Dermis blood vessel endothelial cell (primary cell): ENCODE measurements at regions not wholly inside any gene's neighbourhood (a gene's known extent, or its start where the extent isn't known, plus 50 kb on each side); places are given as distances from the start of the nearest gene placed in this dataset.
A peak's percentile ranks its signal among the peaks of the same experiment; 100 is the strongest.

Source experiments
- DNase-seq: peaks from one replicate; pipeline ENCODE4 v3.0.0; 2010

GRCh38 chr5:60243713-60244112 lies 350.2 kb upstream of the PDE4D start:
- DNase-seq: no peak

- no peak for DNase-seq
Observed at GRCh38 chr5:60232036-60232795, 338.7 kb upstream of the PDE4D start.

GRCh38 chr5:60230456-60230855 lies 336.9 kb upstream of the PDE4D start:
- no peak for DNase-seq

GRCh38 chr5:60229691-60230185 lies 336.2 kb upstream of the PDE4D start:
- DNase-seq: no peak

GRCh38 chr5:60228676-60229075 lies 335.1 kb upstream of the PDE4D start:
- no peak for DNase-seq

- DNase-seq: no peak
Observed at GRCh38 chr5:60226128-60226527, 332.6 kb upstream of the PDE4D start.

GRCh38 chr5:60223342-60223741 lies 329.8 kb upstream of the PDE4D start:
- DNase-seq: peak; percentile 27

GRCh38 chr5:60219921-60220320 lies 326.4 kb upstream of the PDE4D start:
- no peak for DNase-seq

GRCh38 chr5:60210810-60211209 lies 317.3 kb upstream of the PDE4D start:
- no peak for DNase-seq

GRCh38 chr5:60209146-60209840 lies 315.8 kb upstream of the PDE4D start:
- DNase-seq: peak; percentile 32

GRCh38 chr5:60208716-60209115 lies 315.2 kb upstream of the PDE4D start:
- DNase-seq: no peak

- DNase-seq: no peak
Observed at GRCh38 chr5:60207040-60207439, 313.5 kb upstream of the PDE4D start.

- no peak for DNase-seq
Observed at GRCh38 chr5:60206234-60206633, 312.7 kb upstream of the PDE4D start.

- no peak for DNase-seq
Observed at GRCh38 chr5:60205071-60205470, 311.5 kb upstream of the PDE4D start.

GRCh38 chr5:60196385-60197113 lies 303.0 kb upstream of the PDE4D start:
- DNase-seq: peak; percentile 83

- DNase-seq: no peak
Observed at GRCh38 chr5:60195551-60195950, 302.0 kb upstream of the PDE4D start.

GRCh38 chr5:60195083-60195482 lies 301.6 kb upstream of the PDE4D start:
- DNase-seq: no peak

GRCh38 chr5:60185231-60186099 lies 291.9 kb upstream of the PDE4D start:
- no peak for DNase-seq

GRCh38 chr5:60184606-60185005 lies 291.1 kb upstream of the PDE4D start:
- no peak for DNase-seq

GRCh38 chr5:60183881-60184280 lies 290.4 kb upstream of the PDE4D start:
- DNase-seq: no peak

- DNase-seq: peak; percentile 23
Observed at GRCh38 chr5:60178101-60178500, 284.6 kb upstream of the PDE4D start.

GRCh38 chr5:60177596-60177995 lies 284.1 kb upstream of the PDE4D start:
- DNase-seq: no peak
